Astrocyte of the spinal cord (primary cell): ENCODE measurements at regions not wholly inside any gene's neighbourhood (a gene's known extent, or its start where the extent isn't known, plus 50 kb on each side); places are given as distances from the start of the nearest gene placed in this dataset.

ENCODE experiments used
- DNase-seq: peaks from one replicate; pipeline ENCODE4 v3.0.0; 2011; ENCODE audit warnings: low read depth, low spot score
- H3K4me3 ChIP-seq: 2 replicates; pipeline ENCODE4 v1.5.1; 2011; ENCODE audit warnings: low read depth, mild to moderate bottlenecking, low read length, moderate library complexity
- CTCF ChIP-seq: IDR thresholded peaks from 2 replicates; pipeline ENCODE4 v1.5.1; 2012; ENCODE audit warnings: low read depth, mild to moderate bottlenecking, low read length, inconsistent platforms
- in situ Hi-C: cut with HindIII; loops from 2 replicates; pipeline ENCODE4 v1.10.0; 2017; ENCODE audit warnings: low sequenced_read_pairs

GRCh38 chrX:17939724-17940123 lies 78.6 kb upstream of the RAI2 start:
- no peak for TF ChIP-seq CTCF
- no peak for DNase-seq
- no peak overlapping the region for H3K4me3 ChIP-seq
- in situ Hi-C loops = no loop called here

- no peak overlapping the region for H3K4me3 ChIP-seq
- DNase-seq = no peak
- no peak for TF ChIP-seq CTCF
- in situ Hi-C loops = no loop called here
Observed at GRCh38 chrX:17933856-17934255, 72.8 kb upstream of the RAI2 start.

GRCh38 chrX:17932781-17933180 lies 71.7 kb upstream of the RAI2 start:
- DNase-seq = no peak
- no peak for TF ChIP-seq CTCF
- in situ Hi-C loops = no loop called here
- no peak overlapping the region for H3K4me3 ChIP-seq

- TF ChIP-seq CTCF = no peak
- in situ Hi-C loops = no loop called here
- H3K4me3 ChIP-seq = no peak overlapping the region
- no peak for DNase-seq
Observed at GRCh38 chrX:17931855-17932254, 70.8 kb upstream of the RAI2 start.

- DNase-seq = no peak
- no peak overlapping the region for H3K4me3 ChIP-seq
- no peak for TF ChIP-seq CTCF
- in situ Hi-C loops = no loop called here
Observed at GRCh38 chrX:17930850-17931249, 69.8 kb upstream of the RAI2 start.

- no peak overlapping the region for H3K4me3 ChIP-seq
- no peak for DNase-seq
- TF ChIP-seq CTCF = no peak
- in situ Hi-C loops = no loop called here
Observed at GRCh38 chrX:17923546-17923945, 62.4 kb upstream of the RAI2 start.

- DNase-seq = no peak
- in situ Hi-C loops = no loop called here
- no peak overlapping the region for H3K4me3 ChIP-seq
- TF ChIP-seq CTCF = no peak
Observed at GRCh38 chrX:17922303-17922702, 61.2 kb upstream of the RAI2 start.
